ENCODE measurements at regions not wholly inside any gene's neighbourhood (a gene's known extent, or its start where the extent isn't known, plus 50 kb on each side); places are given as distances from the start of the nearest gene placed in this dataset.

- Histone ChIP-seq H3F3A (ENCODE audit: insufficient read depth, low read depth) (peaks cover 24% of the 10 kb centered on the region), H3K27ac (no peak overlapping the region), H3K79me2 (ENCODE audit: low read depth) (no peaks in the 10 kb centered on the region), H3K4me2 (no peak overlapping the region), H3K4me3 (no peak overlapping the region), H4K20me1 (ENCODE audit: insufficient read depth) (no peaks in the 10 kb centered on the region), H2AFZ (no peak overlapping the region), H3K9me2 (ENCODE audit: insufficient read depth) (no peaks in the 10 kb centered on the region), H3K4me1 (replicated peaks; ENCODE audit: insufficient read depth) (peaks cover 27% of the 10 kb centered on the region), H3K27me3 (ENCODE audit: insufficient read depth, low read depth) (no peaks in the 10 kb centered on the region), H3K36me3 (ENCODE audit: low read depth) (no peaks in the 10 kb centered on the region), H3K9me3 (ENCODE audit: insufficient read depth, low read depth) (no peaks in the 10 kb centered on the region)
- intact Hi-C loops (cut with micrococcal nuclease; ENCODE audit: unreplicated experiment): no loop called here
- DNase-seq: no peak
- CTCF ChIA-PET: interaction anchor here (0.6 kb wide), 1 partner anchor 14 kb away, joined by 4 read pairs; no protein-coding TSS in a partner anchor
- no TSS peak for BruUV-seq (replicated peaks)
- no peak for TF ChIP-seq EZH2 (IDR thresholded peaks at IDR 0.05; ENCODE audit: low read depth)
- no peak for TF ChIP-seq CTCF (conservative IDR thresholded peaks at IDR 0.05)
- POLR2A ChIA-PET (ENCODE audit: unreplicated experiment): no interaction called here
These were observed 55.0 kb upstream of the IER5L start for GRCh38 chr9:129232839-129233591.

- POLR2A ChIA-PET (ENCODE audit: unreplicated experiment): no interaction called here
- Histone ChIP-seq H3K27me3 (ENCODE audit: insufficient read depth, low read depth) (no peaks in the 10 kb centered on the region), H3F3A (ENCODE audit: insufficient read depth, low read depth) (peaks cover 22% of the 10 kb centered on the region), H3K9me2 (ENCODE audit: insufficient read depth) (no peaks in the 10 kb centered on the region), H3K4me3 (no peak overlapping the region), H3K27ac (no peak overlapping the region), H4K20me1 (ENCODE audit: insufficient read depth) (no peaks in the 10 kb centered on the region), H3K9me3 (ENCODE audit: insufficient read depth, low read depth) (no peaks in the 10 kb centered on the region), H3K36me3 (ENCODE audit: low read depth) (no peaks in the 10 kb centered on the region), H3K4me2 (no peak overlapping the region), H2AFZ (no peak overlapping the region), H3K79me2 (ENCODE audit: low read depth) (no peaks in the 10 kb centered on the region), H3K4me1 (replicated peaks; ENCODE audit: insufficient read depth) (peaks cover 17% of the 10 kb centered on the region)
- BruUV-seq (replicated peaks): no TSS peak
- DNase-seq: no peak
- TF ChIP-seq EZH2 (IDR thresholded peaks at IDR 0.05; ENCODE audit: low read depth) (no peak), CTCF (conservative IDR thresholded peaks at IDR 0.05) (no peak)
- CTCF ChIA-PET: interaction anchor here (0.6 kb wide), 1 partner anchor 826 kb away, joined by 4 read pairs; no protein-coding TSS in a partner anchor
- intact Hi-C loops (cut with micrococcal nuclease; ENCODE audit: unreplicated experiment): no loop called here
These were observed 53.7 kb upstream of the IER5L start for GRCh38 chr9:129231759-129232158.

GRCh38 chr9:129231022-129231739 is 53.1 kb upstream of the IER5L start:
- Histone ChIP-seq H3K27me3 (ENCODE audit: insufficient read depth, low read depth) (no peaks in the 10 kb centered on the region), H4K20me1 (ENCODE audit: insufficient read depth) (no peaks in the 10 kb centered on the region), H3K27ac (no peak overlapping the region), H3K79me2 (ENCODE audit: low read depth) (no peaks in the 10 kb centered on the region), H3K4me1 (replicated peaks; ENCODE audit: insufficient read depth) (peaks cover 17% of the 10 kb centered on the region), H3F3A (ENCODE audit: insufficient read depth, low read depth) (peaks cover 22% of the 10 kb centered on the region), H3K9me3 (ENCODE audit: insufficient read depth, low read depth) (no peaks in the 10 kb centered on the region), H2AFZ (no peak overlapping the region), H3K9me2 (ENCODE audit: insufficient read depth) (no peaks in the 10 kb centered on the region), H3K4me3 (no peak overlapping the region), H3K4me2 (no peak overlapping the region), H3K36me3 (ENCODE audit: low read depth) (no peaks in the 10 kb centered on the region)
- CTCF ChIA-PET: no interaction called here
- intact Hi-C loops (cut with micrococcal nuclease; ENCODE audit: unreplicated experiment): no loop called here
- TF ChIP-seq CTCF (conservative IDR thresholded peaks at IDR 0.05): no peak
- no peak for TF ChIP-seq EZH2 (IDR thresholded peaks at IDR 0.05; ENCODE audit: low read depth)
- POLR2A ChIA-PET (ENCODE audit: unreplicated experiment): interaction anchor here (0.6 kb wide), 1 partner anchor 10 kb away, joined by 5 read pairs; no protein-coding TSS in a partner anchor
- no peak for DNase-seq
- BruUV-seq (replicated peaks): no TSS peak
